H9 (cell line): ENCODE measurements at regions not wholly inside any gene's neighbourhood (a gene's known extent, or its start where the extent isn't known, plus 50 kb on each side); places are given as distances from the start of the nearest gene placed in this dataset.
"Not testable (repeated sequence)": the region's sequence is repeated elsewhere in the genome, so short reads cannot be mapped to it uniquely, and the experiment has no call there.

Source experiments
- DNase-seq: peaks from one replicate; pipeline ENCODE4 v3.0.0-alpha.2; 2017
- H2AFZ ChIP-seq: one replicate; pipeline ENCODE4 v1.6.1; 2013; ENCODE audit warnings: mild to moderate bottlenecking, low read length, control low read depth, moderate library complexity
- H2AK5ac ChIP-seq: 2 replicates; pipeline ENCODE4 v1.6.1; 2013; ENCODE audit warnings: low read length, control low read depth, mixed read lengths; ENCODE audit not compliant: insufficient read length
- H2BK120ac ChIP-seq: one replicate; pipeline ENCODE4 v1.6.1; 2013; ENCODE audit warnings: low read depth, mild to moderate bottlenecking, low read length, control low read depth, inconsistent platforms; ENCODE audit not compliant: poor library complexity, severe bottlenecking
- H2BK12ac ChIP-seq: 2 replicates; pipeline ENCODE4 v1.6.1; 2013; ENCODE audit warnings: low read length, control low read depth, mixed read lengths, low read depth; ENCODE audit not compliant: insufficient read length
- H2BK15ac ChIP-seq: 2 replicates; pipeline ENCODE4 v1.6.1; 2013; ENCODE audit warnings: low read depth, low read length, control low read depth
- H2BK20ac ChIP-seq: one replicate; pipeline ENCODE4 v1.6.1; 2013; ENCODE audit warnings: low read depth, mild to moderate bottlenecking, low read length, control low read depth, inconsistent platforms; ENCODE audit not compliant: poor library complexity, severe bottlenecking
- H2BK5ac ChIP-seq: 2 replicates; pipeline ENCODE4 v1.6.1; 2013; ENCODE audit warnings: low read length, control low read depth, mixed read lengths; ENCODE audit not compliant: insufficient read length
- H3K14ac ChIP-seq: 2 replicates; pipeline ENCODE4 v1.6.1; 2013; ENCODE audit warnings: low read length, control low read depth; ENCODE audit not compliant: insufficient read depth
- H3K18ac ChIP-seq: 2 replicates; pipeline ENCODE4 v1.6.1; 2013; ENCODE audit warnings: low read depth, mild to moderate bottlenecking, mixed read lengths, low read length, control low read depth; ENCODE audit not compliant: insufficient read length
- H3K23ac ChIP-seq: 2 replicates; pipeline ENCODE4 v1.6.1; 2013; ENCODE audit warnings: low read length, control low read depth, mixed read lengths, low read depth; ENCODE audit not compliant: insufficient read length
- H3K23me2 ChIP-seq: 2 replicates; pipeline ENCODE4 v1.6.1; 2013; ENCODE audit warnings: low read depth, mild to moderate bottlenecking, mixed read lengths, low read length, control low read depth; ENCODE audit not compliant: insufficient read length, poor library complexity, severe bottlenecking
- H3K27ac ChIP-seq: 2 replicates; pipeline ENCODE4 v1.5.1; 2013; ENCODE audit warnings: low read length, control low read depth, mixed read lengths, low read depth; ENCODE audit not compliant: insufficient read length
- H3K27me3 ChIP-seq: 2 replicates; pipeline ENCODE4 v1.6.1; 2013; ENCODE audit warnings: low read length, control low read depth, inconsistent platforms; ENCODE audit not compliant: insufficient read depth
- H3K4ac ChIP-seq: 2 replicates; pipeline ENCODE4 v1.6.1; 2013; ENCODE audit warnings: low read depth, mild to moderate bottlenecking, control low read depth, inconsistent platforms, low read length, moderate library complexity
- H3K4me1 ChIP-seq: 2 replicates; pipeline ENCODE4 v1.6.1; 2013; ENCODE audit warnings: low read length, control low read depth, inconsistent platforms; ENCODE audit not compliant: insufficient read depth
- H3K4me2 ChIP-seq: 2 replicates; pipeline ENCODE4 v1.6.1; 2013; ENCODE audit warnings: low read length, control low read depth, mixed read lengths; ENCODE audit not compliant: insufficient read length, insufficient read depth
- H3K56ac ChIP-seq: 2 replicates; pipeline ENCODE4 v1.6.1; 2013; ENCODE audit warnings: low read depth, mild to moderate bottlenecking, mixed read lengths, low read length, control low read depth; ENCODE audit not compliant: insufficient read length
- H3K79me1 ChIP-seq: 2 replicates; pipeline ENCODE4 v1.6.1; 2013; ENCODE audit warnings: low read depth, mild to moderate bottlenecking, moderate library complexity, low read length, control low read depth, inconsistent platforms; ENCODE audit not compliant: insufficient read depth, poor library complexity, severe bottlenecking
- H3K79me2 ChIP-seq: 2 replicates; pipeline ENCODE4 v1.6.1; 2013; ENCODE audit warnings: low read length, control low read depth, inconsistent platforms; ENCODE audit not compliant: insufficient read depth
- H3K9ac ChIP-seq: 2 replicates; pipeline ENCODE4 v1.6.1; 2013; ENCODE audit warnings: low read length, control low read depth, mixed read lengths; ENCODE audit not compliant: insufficient read length; ENCODE audit errors: extremely low read depth
- H3K9me3 ChIP-seq: one replicate; pipeline ENCODE4 v1.6.1; 2013; ENCODE audit warnings: low read depth, low read length, inconsistent platforms; ENCODE audit not compliant: control insufficient read depth
- H3T11ph ChIP-seq: one replicate; pipeline ENCODE4 v1.6.1; 2013; ENCODE audit warnings: mild to moderate bottlenecking, low read length, control low read depth, inconsistent platforms
- H4K20me1 ChIP-seq: one replicate; pipeline ENCODE4 v1.6.1; 2013; ENCODE audit not compliant: control insufficient read depth, insufficient read length, insufficient read depth
- H4K5ac ChIP-seq: 2 replicates; pipeline ENCODE4 v1.6.1; 2013; ENCODE audit warnings: low read depth, mild to moderate bottlenecking, mixed read lengths, low read length, control low read depth; ENCODE audit not compliant: insufficient read length
- H4K8ac ChIP-seq: replicated peaks from 2 replicates; pipeline ENCODE4 v1.6.1; 2013; ENCODE audit warnings: low read length, control low read depth, mixed read lengths, low read depth; ENCODE audit not compliant: insufficient read length
- H4K91ac ChIP-seq: 2 replicates; pipeline ENCODE4 v1.6.1; 2013; ENCODE audit warnings: low read depth, mild to moderate bottlenecking, moderate library complexity, mixed read lengths, low read length, control low read depth; ENCODE audit not compliant: insufficient read length
- H3K27ac Mint-ChIP-seq, 3 experiments: 2 replicates in 2 of 3; 3 replicates in 1 of 3; pipeline ENCODE4 v1.8.0; 2020 to 2021; ENCODE audit warnings: mixed read lengths in 3 of 3, mild to moderate bottlenecking in 1 of 3, moderate library complexity in 1 of 3
- H3K27me3 Mint-ChIP-seq: 2 replicates; pipeline ENCODE4 v1.8.0; 2021; ENCODE audit warnings: low read depth, mild to moderate bottlenecking, moderate library complexity, mixed read lengths
- H3K36me3 Mint-ChIP-seq, 3 experiments: 2 replicates in 2 of 3; 3 replicates in 1 of 3; pipeline ENCODE4 v1.8.0; 2020 to 2021; ENCODE audit warnings: low read depth in 3 of 3, mixed read lengths in 3 of 3; ENCODE audit not compliant: insufficient read depth in 1 of 3
- H3K4me1 Mint-ChIP-seq, 2 experiments: 2 replicates each; pipeline ENCODE4 v1.8.0; 2020; ENCODE audit warnings: mixed read lengths in 2 of 2
- H3K4me3 Mint-ChIP-seq, 2 experiments: 2 replicates in 1 of 2; 3 replicates in 1 of 2; pipeline ENCODE4 v1.8.0; 2020 to 2021; ENCODE audit warnings: mild to moderate bottlenecking in 2 of 2, mixed read lengths in 2 of 2, moderate library complexity in 1 of 2
- H3K9me3 Mint-ChIP-seq, 2 experiments: 2 replicates in 1 of 2; 3 replicates in 1 of 2; pipeline ENCODE4 v1.8.0; 2020; ENCODE audit warnings: mild to moderate bottlenecking in 2 of 2, mixed read lengths in 2 of 2, moderate library complexity in 1 of 2
- WGBS: extraction: QIAGEN DNeasy Blood & Tissue Kit; methylation state at CpG from one replicate; pipeline ENCODE4 v1.1.7; 2013; ENCODE audit warnings: missing lambda C conversion rate, low lambda C conversion rate, mixed read lengths; ENCODE audit not compliant: insufficient read length; ENCODE audit errors: extremely low coverage; 5-methylcytosine and 5-hydroxymethylcytosine counted together

DNA sequence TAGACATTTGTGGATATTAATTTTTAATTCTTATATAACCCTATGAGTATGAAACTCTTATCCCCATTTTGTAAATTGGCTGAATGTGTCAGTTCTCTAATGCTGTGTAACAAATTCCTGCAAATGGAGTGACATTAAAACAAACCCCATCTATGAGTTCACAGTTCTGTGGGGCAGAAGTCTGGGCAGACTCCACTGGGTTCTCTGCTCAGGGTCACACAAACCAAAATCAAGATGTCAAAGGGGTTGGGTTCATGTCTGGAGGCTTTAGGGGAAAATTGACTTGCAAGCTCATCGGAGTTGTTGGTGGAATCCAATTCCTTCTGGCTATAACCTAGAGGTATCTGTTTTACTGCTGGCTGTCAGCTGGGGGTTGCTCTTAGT, 301.6 kb upstream of the PLGLB2 start:
- H2BK120ac ChIP-seq, H3K4me3 Mint-ChIP-seq, H3K14ac ChIP-seq, H3K9me3 ChIP-seq, H3K27ac Mint-ChIP-seq, H2BK20ac ChIP-seq, H3K4ac ChIP-seq, H2AK5ac ChIP-seq, H4K8ac ChIP-seq, H3K9ac ChIP-seq, H3K4me1 Mint-ChIP-seq, H3K79me1 ChIP-seq, H3K4me2 ChIP-seq, H2BK12ac ChIP-seq, H4K20me1 ChIP-seq, H3K79me2 ChIP-seq, H3K9me3 Mint-ChIP-seq, H3K36me3 Mint-ChIP-seq, H2BK15ac ChIP-seq, H3K23ac ChIP-seq, H3K56ac ChIP-seq, H3K27ac ChIP-seq, H4K5ac ChIP-seq, DNase-seq, H3T11ph ChIP-seq, H2AFZ ChIP-seq, H3K27me3 ChIP-seq, H3K23me2 ChIP-seq, H3K18ac ChIP-seq, H3K4me1 ChIP-seq, H2BK5ac ChIP-seq, H4K91ac ChIP-seq: not testable (repeated sequence)
- H3K27me3 Mint-ChIP-seq, result peaks cover 14% of the 10 kb centered on the region
- no CpG with 5 or more reads among the region's 1 CpG for WGBS

DNA sequence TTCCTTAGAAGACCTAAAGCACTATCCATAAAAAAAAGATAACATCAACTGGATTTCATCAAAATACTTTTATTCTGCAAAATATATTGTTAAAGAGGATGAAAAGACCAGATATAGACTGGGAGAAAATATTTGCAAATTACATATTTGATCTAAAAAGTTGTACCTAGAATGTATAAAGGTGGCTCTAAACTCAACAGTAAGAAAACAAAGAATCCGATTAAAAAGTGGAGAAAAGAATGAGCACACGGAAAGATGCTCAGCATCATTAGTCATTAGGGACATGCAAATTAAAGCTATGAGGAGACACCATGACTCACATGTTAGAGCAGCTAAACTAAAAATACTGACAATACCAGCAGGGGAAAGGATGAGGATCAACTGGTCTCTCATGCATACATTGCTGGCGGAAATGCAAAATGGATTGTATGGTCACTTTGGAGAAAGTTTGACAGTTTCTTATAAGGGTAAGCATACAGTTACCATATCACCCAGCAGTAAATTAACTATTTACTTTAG, 298.4 kb upstream of the PLGLB2 start:
- not testable (repeated sequence) for H3K9me3 Mint-ChIP-seq, H3K27me3 ChIP-seq, H3K23me2 ChIP-seq, H3K18ac ChIP-seq, H2AFZ ChIP-seq, H2BK15ac ChIP-seq, H2BK120ac ChIP-seq, H3K14ac ChIP-seq, H3K4me1 ChIP-seq, H3K36me3 Mint-ChIP-seq, H2BK5ac ChIP-seq, H3K27ac Mint-ChIP-seq, H3K4me2 ChIP-seq, H3K56ac ChIP-seq, H3K27me3 Mint-ChIP-seq, H3K9ac ChIP-seq, H2AK5ac ChIP-seq, H3T11ph ChIP-seq, H3K23ac ChIP-seq, H3K4me1 Mint-ChIP-seq, H3K4ac ChIP-seq, H2BK20ac ChIP-seq, H4K20me1 ChIP-seq, H2BK12ac ChIP-seq, H4K5ac ChIP-seq, H3K9me3 ChIP-seq, H3K4me3 Mint-ChIP-seq, H3K79me2 ChIP-seq, H4K8ac ChIP-seq, DNase-seq, H3K27ac ChIP-seq, H3K79me1 ChIP-seq, H4K91ac ChIP-seq
- no CpG with 5 or more reads among the region's 3 CpGs for WGBS
